ENCODE measurements at regions not wholly inside any gene's neighbourhood (a gene's known extent, or its start where the extent isn't known, plus 50 kb on each side); places are given as distances from the start of the nearest gene placed in this dataset.
"Not testable (repeated sequence)": the region's sequence is repeated elsewhere in the genome, so short reads cannot be mapped to it uniquely, and the experiment has no call there.

DNA sequence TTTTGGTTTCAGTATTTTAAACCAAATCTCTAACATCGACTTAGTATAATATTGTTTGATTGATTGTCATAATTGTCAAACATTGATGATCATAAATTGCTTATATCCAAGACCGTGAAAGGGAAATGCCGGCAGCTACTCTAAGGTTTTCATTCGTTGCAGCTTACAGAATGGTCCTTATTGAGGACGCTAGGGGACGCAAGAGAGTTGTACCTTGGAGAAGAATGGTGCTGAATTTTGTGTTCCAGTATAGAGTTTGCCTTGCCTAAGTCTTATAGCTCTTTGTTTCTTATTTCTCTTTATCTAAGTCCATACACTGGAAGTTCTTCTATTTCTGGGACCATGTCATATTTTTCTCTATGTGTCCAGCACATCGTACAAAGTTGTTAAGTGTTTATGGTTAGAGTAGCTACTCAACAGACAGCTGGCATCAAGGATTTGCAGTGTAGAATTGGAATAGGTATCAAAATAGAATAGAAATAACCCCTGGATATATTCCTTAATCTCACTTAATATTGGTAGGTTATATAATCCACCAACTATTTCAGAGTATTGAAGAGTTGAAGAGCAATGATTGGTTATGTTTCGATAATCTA lies 67.4 kb upstream of the GPR39 start:
- TF ChIP-seq, protein P1, sequence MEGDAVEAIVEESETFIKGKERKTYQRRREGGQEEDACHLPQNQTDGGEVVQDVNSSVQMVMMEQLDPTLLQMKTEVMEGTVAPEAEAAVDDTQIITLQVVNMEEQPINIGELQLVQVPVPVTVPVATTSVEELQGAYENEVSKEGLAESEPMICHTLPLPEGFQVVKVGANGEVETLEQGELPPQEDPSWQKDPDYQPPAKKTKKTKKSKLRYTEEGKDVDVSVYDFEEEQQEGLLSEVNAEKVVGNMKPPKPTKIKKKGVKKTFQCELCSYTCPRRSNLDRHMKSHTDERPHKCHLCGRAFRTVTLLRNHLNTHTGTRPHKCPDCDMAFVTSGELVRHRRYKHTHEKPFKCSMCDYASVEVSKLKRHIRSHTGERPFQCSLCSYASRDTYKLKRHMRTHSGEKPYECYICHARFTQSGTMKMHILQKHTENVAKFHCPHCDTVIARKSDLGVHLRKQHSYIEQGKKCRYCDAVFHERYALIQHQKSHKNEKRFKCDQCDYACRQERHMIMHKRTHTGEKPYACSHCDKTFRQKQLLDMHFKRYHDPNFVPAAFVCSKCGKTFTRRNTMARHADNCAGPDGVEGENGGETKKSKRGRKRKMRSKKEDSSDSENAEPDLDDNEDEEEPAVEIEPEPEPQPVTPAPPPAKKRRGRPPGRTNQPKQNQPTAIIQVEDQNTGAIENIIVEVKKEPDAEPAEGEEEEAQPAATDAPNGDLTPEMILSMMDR (IDR thresholded peaks at IDR 0.05), result peak; percentile 37 to 54 (median 54)
- H3K9me3 ChIP-seq; H3K27ac ChIP-seq; H3K4me3 ChIP-seq; H3K36me3 ChIP-seq (ENCODE audit: low read depth, missing control alignments); H3K4me1 ChIP-seq; intact Hi-C loops (cut with DNase I; ENCODE audit: low total_unique reads); H3K27me3 ChIP-seq: not testable (repeated sequence)
- peak; percentile 62 for DNase-seq
- WGBS, 2 donors, result 35 to 41% methylated on average over 8 of the region's 8 CpGs

DNA sequence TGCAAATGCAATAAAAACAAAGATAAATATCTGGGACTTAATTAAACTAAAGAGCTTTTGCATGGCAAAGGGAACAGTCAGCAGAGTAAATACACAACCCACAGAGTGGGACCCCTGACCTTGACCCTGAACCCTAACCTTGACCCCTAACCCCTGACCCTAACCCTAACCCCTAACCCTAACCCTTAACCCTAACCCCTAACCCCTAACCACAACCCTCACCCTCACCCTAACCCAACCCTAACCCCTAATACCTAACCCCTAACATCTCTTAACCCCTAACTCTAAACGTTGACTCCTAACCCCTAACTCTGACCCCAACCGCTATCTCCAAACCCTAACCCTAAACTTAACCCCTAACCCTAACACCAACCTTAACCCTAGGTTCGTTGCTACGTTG lies 64.9 kb upstream of the GPR39 start:
- not testable (repeated sequence) for H3K4me1 ChIP-seq

DNA sequence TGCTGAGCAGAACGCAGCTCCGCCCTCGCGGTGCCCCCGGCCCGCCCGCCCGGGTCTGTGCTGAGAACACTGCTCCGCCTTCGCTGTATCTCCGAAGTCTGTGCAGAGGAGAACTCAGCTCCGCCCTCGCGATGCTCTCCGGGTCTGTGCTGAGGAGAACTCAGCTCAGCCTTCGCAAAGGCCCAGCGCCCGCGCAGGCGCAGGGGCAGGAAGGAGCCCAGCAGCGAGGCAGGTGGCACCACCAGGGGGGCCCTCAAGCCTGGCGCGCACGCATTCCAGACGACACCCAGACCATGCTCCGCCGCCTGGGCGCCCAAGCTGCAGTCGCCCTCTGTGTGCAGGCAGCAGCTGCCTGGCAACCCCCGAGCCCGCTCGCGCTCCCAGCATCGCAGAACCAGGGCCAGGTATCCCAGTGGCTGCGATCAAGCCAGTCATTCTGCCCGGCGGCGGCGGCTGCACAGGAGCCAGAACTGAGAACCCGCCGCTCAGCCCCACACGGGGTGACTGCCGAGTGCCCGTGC lies 64.1 kb upstream of the GPR39 start:
- H3K27ac ChIP-seq; H3K9me3 ChIP-seq; H3K27me3 ChIP-seq; intact Hi-C loops (cut with DNase I; ENCODE audit: low total_unique reads); H3K4me1 ChIP-seq; H3K36me3 ChIP-seq (ENCODE audit: low read depth, missing control alignments): not testable (repeated sequence)
- 1% methylated on average over 32 of the region's 44 CpGs; no CpG with 5 or more reads in 1 of the 2 donors for WGBS, 2 donors
- DNase-seq, result peak; percentile 76
- peak overlapping the region; percentile 42 to 59 for H3K4me3 ChIP-seq

More for the DNA sequence above, 64.9 kb upstream of the GPR39 start:
- WGBS, 2 donors, result 26 to 57% methylated on average over 4 of the region's 4 CpGs
- H3K27me3 ChIP-seq; DNase-seq; H3K4me3 ChIP-seq; H3K9me3 ChIP-seq; intact Hi-C loops (cut with DNase I; ENCODE audit: low total_unique reads); H3K36me3 ChIP-seq (ENCODE audit: low read depth, missing control alignments); H3K27ac ChIP-seq: not testable (repeated sequence)

DNA sequence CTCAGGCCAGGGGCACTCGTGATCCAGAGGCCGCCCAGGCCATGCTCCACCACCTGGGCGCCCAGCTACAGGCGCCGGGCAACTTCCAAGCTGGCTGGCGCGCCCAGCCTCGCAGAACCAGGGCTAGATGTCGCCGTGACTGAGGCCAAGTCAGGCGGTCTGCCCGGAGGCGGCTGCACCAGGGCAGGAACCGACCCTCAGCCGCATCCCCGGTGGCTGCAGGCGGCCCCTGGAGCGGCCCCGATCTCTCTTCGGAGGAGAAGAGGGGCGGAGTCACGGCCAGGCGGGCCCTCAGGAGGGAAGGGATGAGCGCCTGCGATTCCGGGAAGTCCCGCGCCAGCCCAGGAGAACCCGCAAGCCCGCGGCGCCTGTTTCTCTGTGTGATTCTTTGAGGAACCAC lies 63.2 kb upstream of the GPR39 start:
- intact Hi-C loops (cut with DNase I; ENCODE audit: low total_unique reads); H3K9me3 ChIP-seq; H3K36me3 ChIP-seq (ENCODE audit: low read depth, missing control alignments); H3K4me1 ChIP-seq; H3K27ac ChIP-seq; H3K27me3 ChIP-seq: not testable (repeated sequence)
- DNase-seq, result peak; percentile 66
- WGBS, 2 donors, result 0% methylated on average over 10 to 13 of the region's 32 CpGs
- H3K4me3 ChIP-seq, result peak overlapping the region; percentile 44 to 59

DNA sequence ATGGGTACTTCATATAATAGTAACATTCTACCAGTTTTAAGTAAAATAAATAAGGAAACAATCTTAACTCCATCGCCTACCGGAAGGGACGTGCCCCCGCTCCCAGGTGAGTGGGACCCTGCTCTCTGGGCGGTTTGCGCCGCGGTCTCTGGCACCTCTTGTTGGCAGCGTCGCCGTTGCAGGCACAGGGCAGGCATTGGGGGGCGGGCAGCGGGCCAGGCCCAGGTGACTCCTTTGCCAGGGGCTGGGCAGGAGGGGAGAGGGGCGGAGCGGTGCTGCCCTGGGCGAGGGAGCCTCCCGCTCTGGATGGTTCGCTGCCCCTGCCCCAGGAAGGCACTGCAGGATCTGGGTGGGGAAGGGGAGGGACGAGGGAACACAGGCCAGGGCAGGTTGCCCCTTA lies 55.6 kb upstream of the GPR39 start:
- H3K4me3 ChIP-seq; DNase-seq; H3K27me3 ChIP-seq; intact Hi-C loops (cut with DNase I; ENCODE audit: low total_unique reads); H3K9me3 ChIP-seq; H3K36me3 ChIP-seq (ENCODE audit: low read depth, missing control alignments); H3K4me1 ChIP-seq; H3K27ac ChIP-seq: not testable (repeated sequence)
- WGBS, 2 donors, result 50 to 69% methylated on average over 15 to 19 of the region's 19 CpGs

DNA sequence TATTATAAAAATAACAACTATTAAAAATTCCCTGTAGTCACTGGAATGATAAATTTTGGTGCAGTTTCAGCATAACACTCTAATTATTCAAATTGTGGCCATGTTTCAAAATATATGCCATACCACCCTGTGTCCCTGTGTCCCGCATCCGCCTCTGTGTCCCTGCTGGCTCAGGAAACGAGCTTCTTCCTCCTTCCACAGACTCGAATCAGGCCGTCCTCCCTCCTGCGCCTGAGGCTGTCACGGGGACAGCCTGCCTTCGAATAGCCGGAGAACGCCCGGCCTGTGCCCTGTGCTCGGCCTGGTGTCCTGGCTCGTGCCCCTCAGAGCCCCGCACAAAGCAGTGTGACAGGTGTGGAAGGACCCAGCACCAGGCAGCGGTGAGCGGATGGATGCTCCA lies 55.1 kb upstream of the GPR39 start:
- H3K4me3 ChIP-seq; H3K36me3 ChIP-seq (ENCODE audit: low read depth, missing control alignments); H3K4me1 ChIP-seq; intact Hi-C loops (cut with DNase I; ENCODE audit: low total_unique reads); H3K27ac ChIP-seq; DNase-seq; H3K9me3 ChIP-seq; H3K27me3 ChIP-seq: not testable (repeated sequence)
- WGBS, 2 donors, result 95% methylated on average over 2 of the region's 16 CpGs; no CpG with 5 or more reads in 1 of the 2 donors

DNA sequence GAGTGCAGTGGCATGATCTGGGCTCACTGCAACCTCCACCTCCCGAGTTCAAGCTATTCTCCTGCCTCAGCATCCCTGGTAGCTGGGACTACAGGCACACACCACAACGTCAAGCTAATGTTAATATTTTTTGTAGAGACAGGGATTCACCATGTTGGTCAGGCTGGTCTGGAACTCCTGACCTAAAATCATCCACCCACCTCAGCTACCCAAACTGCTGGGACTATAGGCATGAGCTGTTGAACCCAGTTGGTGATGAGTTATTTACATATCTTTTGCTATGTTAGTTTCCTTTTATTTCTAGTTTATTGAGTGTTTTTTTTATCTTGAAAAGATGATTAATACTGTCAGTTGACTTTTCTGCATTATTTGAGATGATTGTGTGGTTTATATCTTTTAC lies 53.3 kb upstream of the GPR39 start:
- intact Hi-C loops (cut with DNase I; ENCODE audit: low total_unique reads); H3K27ac ChIP-seq; H3K27me3 ChIP-seq; H3K4me3 ChIP-seq; H3K9me3 ChIP-seq; H3K4me1 ChIP-seq; DNase-seq; H3K36me3 ChIP-seq (ENCODE audit: low read depth, missing control alignments): not testable (repeated sequence)
- 73 to 77% methylated on average over 2 of the region's 2 CpGs for WGBS, 2 donors

DNA sequence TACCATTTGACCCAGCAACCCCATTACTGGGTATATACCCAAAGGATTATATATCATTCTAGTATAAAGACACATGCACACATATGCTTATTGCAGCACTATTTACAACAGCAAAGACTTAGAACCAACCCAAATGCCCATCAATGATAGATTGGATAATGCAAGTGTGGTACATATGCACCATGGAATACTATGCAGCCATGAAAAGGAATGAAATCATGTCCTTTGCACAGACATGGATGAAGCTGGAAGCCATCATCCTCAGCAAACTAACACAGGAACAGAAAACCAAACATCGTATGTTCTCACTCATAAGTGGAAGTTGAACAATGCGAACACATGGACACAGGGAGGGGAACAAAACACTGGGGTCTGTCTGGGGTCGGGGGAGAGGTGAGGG lies 50.6 kb upstream of the GPR39 start:
- H3K4me1 ChIP-seq; H3K9me3 ChIP-seq; DNase-seq; H3K36me3 ChIP-seq (ENCODE audit: low read depth, missing control alignments); H3K27me3 ChIP-seq; intact Hi-C loops (cut with DNase I; ENCODE audit: low total_unique reads); H3K27ac ChIP-seq; H3K4me3 ChIP-seq: not testable (repeated sequence)
- 54 to 71% methylated on average over 2 to 3 of the region's 3 CpGs for WGBS, 2 donors
